ENCODE measurements at regions not wholly inside any gene's neighbourhood (a gene's known extent, or its start where the extent isn't known, plus 50 kb on each side); places are given as distances from the start of the nearest gene placed in this dataset.

GRCh38 chr6:105851606-105852005, 234.5 kb upstream of the PRDM1 start:
- no peak for TF ChIP-seq POLR2A (IDR thresholded peaks at IDR 0.05)
- TF ChIP-seq, protein P1, sequence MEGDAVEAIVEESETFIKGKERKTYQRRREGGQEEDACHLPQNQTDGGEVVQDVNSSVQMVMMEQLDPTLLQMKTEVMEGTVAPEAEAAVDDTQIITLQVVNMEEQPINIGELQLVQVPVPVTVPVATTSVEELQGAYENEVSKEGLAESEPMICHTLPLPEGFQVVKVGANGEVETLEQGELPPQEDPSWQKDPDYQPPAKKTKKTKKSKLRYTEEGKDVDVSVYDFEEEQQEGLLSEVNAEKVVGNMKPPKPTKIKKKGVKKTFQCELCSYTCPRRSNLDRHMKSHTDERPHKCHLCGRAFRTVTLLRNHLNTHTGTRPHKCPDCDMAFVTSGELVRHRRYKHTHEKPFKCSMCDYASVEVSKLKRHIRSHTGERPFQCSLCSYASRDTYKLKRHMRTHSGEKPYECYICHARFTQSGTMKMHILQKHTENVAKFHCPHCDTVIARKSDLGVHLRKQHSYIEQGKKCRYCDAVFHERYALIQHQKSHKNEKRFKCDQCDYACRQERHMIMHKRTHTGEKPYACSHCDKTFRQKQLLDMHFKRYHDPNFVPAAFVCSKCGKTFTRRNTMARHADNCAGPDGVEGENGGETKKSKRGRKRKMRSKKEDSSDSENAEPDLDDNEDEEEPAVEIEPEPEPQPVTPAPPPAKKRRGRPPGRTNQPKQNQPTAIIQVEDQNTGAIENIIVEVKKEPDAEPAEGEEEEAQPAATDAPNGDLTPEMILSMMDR (IDR thresholded peaks at IDR 0.05): no peak

All from thyroid gland (tissue), 4 donors.